HG03439 (cell line): ENCODE measurements at regions not wholly inside any gene's neighbourhood (a gene's known extent, or its start where the extent isn't known, plus 50 kb on each side); places are given as distances from the start of the nearest gene placed in this dataset.

Source experiments
- ATAC-seq: cut with Tn5 transposase; IDR thresholded peaks from one replicate; pipeline ENCODE4 v1.9.1; 2021; ENCODE audit warnings: mild to moderate bottlenecking, moderate library complexity; ENCODE audit not compliant: unreplicated experiment

DNA sequence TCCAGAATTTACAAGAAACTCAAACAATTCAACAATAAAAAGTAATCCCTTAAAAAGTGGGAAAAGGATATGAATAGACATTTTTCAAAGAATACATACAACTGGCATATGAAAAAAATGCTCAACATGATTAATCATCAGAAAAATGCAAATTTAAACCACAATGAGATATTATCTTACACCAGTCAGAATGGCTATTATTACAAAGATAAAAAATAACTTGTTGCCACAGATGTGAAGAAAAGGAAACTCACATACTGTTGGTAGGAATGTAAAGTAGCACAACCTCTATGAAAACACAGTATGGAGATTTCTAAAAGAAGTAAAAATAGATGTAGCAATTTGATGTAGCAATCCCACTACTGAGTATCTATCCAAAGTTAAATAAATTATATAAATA, 65.1 kb upstream of the DIAPH2 start:
- no peak for ATAC-seq

GRCh38 chrX:96621811-96622210, 62.8 kb upstream of the DIAPH2 start:
- no peak for ATAC-seq
